Duodenal mucosa (tissue), 2 donors: ENCODE measurements at regions not wholly inside any gene's neighbourhood (a gene's known extent, or its start where the extent isn't known, plus 50 kb on each side); places are given as distances from the start of the nearest gene placed in this dataset.

Experiments
- H3K27ac ChIP-seq: one replicate; pipeline ENCODE4 v1.7.0; 2013; ENCODE audit warnings: low read depth, low read length
- H3K27me3 ChIP-seq, 2 donors: one replicate each; pipeline ENCODE4 v1.7.0; 2013; ENCODE audit warnings: low read length in 2 of 2, control low read depth in 1 of 2; ENCODE audit not compliant: insufficient read depth in 2 of 2, control insufficient read depth in 1 of 2
- H3K36me3 ChIP-seq, 2 donors: one replicate each; pipeline ENCODE4 v1.7.0; 2013; ENCODE audit warnings: low read length in 2 of 2, control low read depth in 1 of 2; ENCODE audit not compliant: insufficient read depth in 2 of 2, control insufficient read depth in 1 of 2
- H3K4me1 ChIP-seq, 2 donors: one replicate each; pipeline ENCODE4 v1.7.0; 2013; ENCODE audit warnings: low read length in 2 of 2, control low read depth in 1 of 2; ENCODE audit not compliant: insufficient read depth in 2 of 2, control insufficient read depth in 1 of 2
- H3K4me3 ChIP-seq, 2 donors: one replicate each; pipeline ENCODE4 v1.7.0; 2013; ENCODE audit warnings: low read length in 2 of 2, low read depth in 1 of 2
- H3K9ac ChIP-seq, 2 donors: one replicate each; pipeline ENCODE4 v1.7.0; 2013; ENCODE audit warnings: low read length in 2 of 2, low read depth in 1 of 2
- H3K9me3 ChIP-seq, 2 donors: one replicate each; pipeline ENCODE4 v1.7.0; 2013; ENCODE audit warnings: low read length in 2 of 2, control low read depth in 1 of 2; ENCODE audit not compliant: control insufficient read depth in 1 of 2

DNA sequence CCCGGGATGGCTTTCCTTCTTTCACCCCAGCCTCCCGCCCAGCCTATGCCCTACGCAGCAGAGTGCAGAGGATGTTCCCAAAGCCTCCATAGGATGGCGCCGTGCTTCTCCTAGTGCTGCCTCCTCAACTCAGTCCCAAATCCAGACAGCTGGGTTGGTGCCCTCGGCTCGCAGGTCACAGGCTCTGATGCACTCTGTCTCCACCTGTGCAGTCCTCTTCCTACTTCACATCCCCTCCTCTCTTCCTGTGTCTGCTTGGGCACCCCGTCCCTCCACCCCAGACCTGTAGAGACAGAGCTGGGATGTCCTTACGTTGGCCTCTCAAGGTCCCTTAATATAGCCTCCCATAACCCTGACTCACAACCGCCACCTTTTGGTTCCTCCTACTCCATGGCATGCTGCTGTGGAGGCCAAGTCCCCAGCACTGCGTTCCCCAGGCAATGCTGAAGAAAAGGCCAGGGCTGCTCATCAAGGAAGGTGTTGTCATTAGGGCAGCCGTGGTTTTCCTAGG is 314.4 kb downstream of the GADD45G start:
- no peaks in the 10 kb centered on the region for H3K36me3 ChIP-seq
- no peaks in the 10 kb centered on the region for H3K4me1 ChIP-seq
- H3K9me3 ChIP-seq = no peaks in the 10 kb centered on the region
- H3K9ac ChIP-seq = no peak overlapping the region
- H3K27ac ChIP-seq = no peak overlapping the region
- H3K27me3 ChIP-seq = no peaks in the 10 kb centered on the region
- H3K4me3 ChIP-seq = no peak overlapping the region

DNA sequence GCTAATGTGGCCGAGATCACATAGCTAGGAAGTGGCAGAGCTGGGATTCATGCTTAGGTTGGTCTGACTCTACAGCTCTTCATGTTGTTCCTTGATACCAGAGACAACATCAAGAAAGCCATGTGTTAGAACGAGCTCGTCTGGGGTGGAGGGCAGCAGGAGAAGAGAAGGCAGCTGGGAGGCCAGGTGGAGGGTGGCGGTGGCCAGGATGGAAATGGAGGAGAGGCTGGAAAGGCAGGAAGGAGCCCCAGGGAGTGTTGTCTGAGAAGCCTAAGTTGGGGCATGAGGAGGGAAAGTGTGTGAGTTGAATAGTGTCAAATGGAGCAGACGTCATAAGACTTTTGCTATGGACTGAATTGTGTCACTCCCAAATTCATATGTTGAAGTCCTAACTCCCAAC is 315.3 kb downstream of the GADD45G start:
- H3K4me3 ChIP-seq = no peak overlapping the region
- H3K9ac ChIP-seq = no peak overlapping the region
- no peak overlapping the region for H3K27ac ChIP-seq
- H3K9me3 ChIP-seq = no peaks in the 10 kb centered on the region
- H3K36me3 ChIP-seq = no peaks in the 10 kb centered on the region
- no peaks in the 10 kb centered on the region for H3K4me1 ChIP-seq
- no peaks in the 10 kb centered on the region for H3K27me3 ChIP-seq

DNA sequence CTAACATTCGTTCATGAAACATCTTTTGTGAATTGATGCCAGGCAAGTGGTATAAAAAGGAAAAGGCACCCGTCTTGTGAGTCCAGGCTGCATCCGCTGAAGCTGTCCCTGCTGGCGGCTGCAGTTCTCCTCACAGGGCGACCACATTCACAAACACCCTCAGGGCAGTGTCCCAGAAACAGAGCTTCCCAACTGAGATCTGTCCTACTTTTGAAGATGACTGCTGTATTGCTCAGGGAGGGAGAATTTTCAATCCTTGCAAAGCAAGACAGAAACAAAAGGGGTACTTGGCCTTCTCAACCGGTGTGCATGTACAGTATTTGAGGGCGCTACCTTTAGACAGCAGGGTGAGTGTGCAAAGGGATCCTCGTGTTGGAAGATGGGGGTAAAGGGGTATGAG is 316.1 kb downstream of the GADD45G start:
- Histone ChIP-seq H3K9ac (no peak overlapping the region), H3K9me3 (no peaks in the 10 kb centered on the region), H3K27me3 (no peaks in the 10 kb centered on the region), H3K4me1 (no peaks in the 10 kb centered on the region), H3K27ac (no peak overlapping the region), H3K36me3 (no peaks in the 10 kb centered on the region), H3K4me3 (no peak overlapping the region)

GRCh38 chr9:89922099-89922498 is 317.3 kb downstream of the GADD45G start:
- no peaks in the 10 kb centered on the region for H3K36me3 ChIP-seq
- H3K4me1 ChIP-seq = no peaks in the 10 kb centered on the region
- H3K27ac ChIP-seq = no peak overlapping the region
- H3K27me3 ChIP-seq = no peaks in the 10 kb centered on the region
- no peak overlapping the region for H3K4me3 ChIP-seq
- H3K9me3 ChIP-seq = no peaks in the 10 kb centered on the region
- H3K9ac ChIP-seq = no peak overlapping the region

DNA sequence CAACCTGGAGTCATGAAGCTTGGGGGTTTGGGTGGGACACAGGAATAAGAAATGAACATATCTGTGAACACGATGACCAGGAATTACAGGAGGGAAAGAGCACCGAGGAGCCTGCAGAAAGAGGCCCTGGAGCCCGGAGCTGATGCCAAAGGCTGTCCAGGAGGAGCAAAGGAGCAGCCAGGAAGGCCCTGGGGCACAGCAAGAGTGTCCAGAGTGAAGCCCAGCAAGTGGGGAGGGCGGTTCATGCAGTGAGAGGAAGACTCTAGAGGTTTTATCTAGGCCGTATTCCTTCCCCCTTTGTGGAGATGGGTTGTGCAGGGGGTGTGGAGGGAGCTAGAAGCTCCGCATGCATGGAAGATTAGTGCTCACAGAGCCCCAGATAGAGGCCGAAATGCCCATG is 318.4 kb downstream of the GADD45G start:
- Histone ChIP-seq H3K4me1 (no peaks in the 10 kb centered on the region), H3K27me3 (no peaks in the 10 kb centered on the region), H3K9ac (no peak overlapping the region), H3K4me3 (no peak overlapping the region), H3K27ac (no peak overlapping the region), H3K36me3 (no peaks in the 10 kb centered on the region), H3K9me3 (no peaks in the 10 kb centered on the region)

DNA sequence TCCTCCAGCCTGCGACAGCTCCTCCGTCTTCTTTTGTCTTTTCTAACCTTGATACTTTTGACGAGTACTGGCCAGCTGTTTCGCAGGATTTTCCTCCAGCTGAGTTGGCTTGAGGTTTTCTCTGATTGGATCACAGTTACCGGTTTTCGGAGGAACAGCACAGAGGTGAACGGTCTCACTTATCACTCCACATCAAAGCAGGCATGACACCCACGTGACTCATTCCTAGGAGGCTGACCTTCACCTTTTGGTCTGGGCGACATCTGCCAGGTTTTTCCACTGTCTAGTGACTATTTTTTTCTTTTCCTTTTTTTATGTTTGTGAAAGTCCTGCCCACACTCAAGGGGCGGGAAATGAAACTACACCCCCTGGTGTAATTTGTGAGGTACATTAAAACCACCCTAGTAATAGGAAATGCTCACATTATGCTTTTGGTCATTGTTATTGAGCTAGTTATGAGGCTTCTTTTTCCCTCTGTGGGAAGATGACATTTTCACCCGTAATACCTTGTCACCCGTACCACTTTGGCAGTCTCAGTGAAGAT is 319.2 kb downstream of the GADD45G start:
- no peaks in the 10 kb centered on the region for H3K9me3 ChIP-seq
- H3K4me1 ChIP-seq = no peaks in the 10 kb centered on the region
- no peak overlapping the region for H3K27ac ChIP-seq
- H3K4me3 ChIP-seq = no peak overlapping the region
- H3K36me3 ChIP-seq = no peaks in the 10 kb centered on the region
- no peaks in the 10 kb centered on the region for H3K27me3 ChIP-seq
- no peak overlapping the region for H3K9ac ChIP-seq

- Histone ChIP-seq H3K27ac (no peak overlapping the region), H3K4me3 (no peak overlapping the region), H3K9ac (no peak overlapping the region), H3K36me3 (no peaks in the 10 kb centered on the region), H3K27me3 (no peaks in the 10 kb centered on the region), H3K4me1 (no peaks in the 10 kb centered on the region), H3K9me3 (no peaks in the 10 kb centered on the region)
Measured at GRCh38 chr9:89924611-89925010, 319.8 kb downstream of the GADD45G start.

DNA sequence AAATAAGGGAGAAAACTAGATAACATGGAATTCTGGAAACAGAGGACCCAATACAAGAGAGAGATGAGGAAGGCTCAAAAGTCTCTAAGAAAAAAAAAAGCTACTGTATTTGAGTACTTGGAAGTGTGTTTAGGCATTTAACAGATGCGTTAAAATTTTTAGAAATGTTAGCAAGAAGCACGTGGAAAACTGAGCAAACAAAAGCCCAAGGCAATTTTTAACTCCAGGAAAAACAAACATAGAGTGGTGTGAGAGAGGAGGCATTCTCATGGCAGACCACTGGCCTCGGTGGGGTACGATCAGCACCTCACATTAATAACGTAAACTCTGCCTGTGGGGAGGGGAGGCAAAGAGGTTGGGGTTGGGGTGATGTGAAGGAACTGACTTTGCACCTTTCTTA is 321.4 kb downstream of the GADD45G start:
- Histone ChIP-seq H3K4me1 (no peaks in the 10 kb centered on the region), H3K36me3 (no peaks in the 10 kb centered on the region), H3K4me3 (no peak overlapping the region)

GRCh38 chr9:89926691-89927220 is 321.9 kb downstream of the GADD45G start:
- Histone ChIP-seq H3K27me3 (no peaks in the 10 kb centered on the region), H3K36me3 (no peaks in the 10 kb centered on the region), H3K9me3 (no peaks in the 10 kb centered on the region), H3K9ac (no peak overlapping the region), H3K4me3 (no peak overlapping the region), H3K4me1 (no peaks in the 10 kb centered on the region), H3K27ac (no peak overlapping the region)

More for the DNA sequence above, 321.4 kb downstream of the GADD45G start:
- no peak overlapping the region for H3K9ac ChIP-seq
- no peaks in the 10 kb centered on the region for H3K9me3 ChIP-seq
- H3K27me3 ChIP-seq = no peaks in the 10 kb centered on the region
- no peak overlapping the region for H3K27ac ChIP-seq

DNA sequence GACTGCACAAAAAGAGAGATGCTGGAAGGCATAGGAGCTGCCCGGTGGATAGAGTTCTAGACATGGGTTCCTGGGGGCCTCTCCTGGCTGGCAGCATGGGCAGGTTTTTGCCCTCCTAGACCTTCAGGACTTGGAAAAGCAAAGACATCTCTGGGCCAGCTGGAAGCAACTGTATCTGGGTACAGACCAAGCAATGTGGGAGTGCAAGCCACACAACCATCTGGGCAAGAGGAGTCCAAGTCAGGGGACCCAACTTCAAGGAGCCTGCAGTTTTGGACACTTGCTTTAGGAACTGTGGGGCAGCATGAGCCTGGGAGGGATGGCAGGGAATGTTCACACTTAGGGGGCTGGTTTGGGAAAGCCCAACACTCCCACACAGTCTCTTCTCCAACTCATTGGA is 323.3 kb downstream of the GADD45G start:
- H3K9ac ChIP-seq = no peak overlapping the region
- H3K4me3 ChIP-seq = no peak overlapping the region
- H3K27ac ChIP-seq = no peak overlapping the region
- H3K4me1 ChIP-seq = no peaks in the 10 kb centered on the region
- H3K9me3 ChIP-seq = no peaks in the 10 kb centered on the region
- H3K27me3 ChIP-seq = no peaks in the 10 kb centered on the region
- no peaks in the 10 kb centered on the region for H3K36me3 ChIP-seq
